AG09319 (cell line): ENCODE measurements at regions not wholly inside any gene's neighbourhood (a gene's known extent, or its start where the extent isn't known, plus 50 kb on each side); places are given as distances from the start of the nearest gene placed in this dataset.

Source experiments
- DNase-seq: peaks from one replicate; pipeline ENCODE4 v3.0.0-alpha.2; 2010; ENCODE audit warnings: low read depth; ENCODE audit errors: extremely low read depth
- TF ChIP-seq, protein P1 (sequence below): IDR thresholded peaks from 2 replicates; pipeline ENCODE4 v1.5.1; 2011; ENCODE audit warnings: low read depth, mild to moderate bottlenecking, inconsistent platforms, low read length, moderate library complexity

DNA sequence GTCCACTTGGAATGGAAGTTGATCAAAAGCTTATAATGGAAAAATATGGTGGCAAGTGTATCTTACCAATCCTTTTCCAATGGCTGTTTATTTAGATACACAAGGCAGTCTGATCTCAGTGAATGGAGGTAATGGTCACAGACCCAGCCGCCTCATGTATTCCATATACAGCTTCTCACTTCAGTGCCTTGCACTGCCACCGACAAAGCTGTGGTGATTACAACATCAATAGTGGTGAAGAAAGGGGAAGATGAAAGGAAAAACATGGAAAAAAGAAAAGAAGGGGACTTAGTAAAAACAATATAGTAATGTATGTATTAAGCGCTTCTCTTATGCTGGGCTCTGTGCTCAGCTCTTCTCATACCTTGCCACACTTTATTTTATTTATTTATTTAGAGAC, 297.3 kb upstream of the RASA1 start:
- DNase-seq = no peak
- TF ChIP-seq, protein P1, sequence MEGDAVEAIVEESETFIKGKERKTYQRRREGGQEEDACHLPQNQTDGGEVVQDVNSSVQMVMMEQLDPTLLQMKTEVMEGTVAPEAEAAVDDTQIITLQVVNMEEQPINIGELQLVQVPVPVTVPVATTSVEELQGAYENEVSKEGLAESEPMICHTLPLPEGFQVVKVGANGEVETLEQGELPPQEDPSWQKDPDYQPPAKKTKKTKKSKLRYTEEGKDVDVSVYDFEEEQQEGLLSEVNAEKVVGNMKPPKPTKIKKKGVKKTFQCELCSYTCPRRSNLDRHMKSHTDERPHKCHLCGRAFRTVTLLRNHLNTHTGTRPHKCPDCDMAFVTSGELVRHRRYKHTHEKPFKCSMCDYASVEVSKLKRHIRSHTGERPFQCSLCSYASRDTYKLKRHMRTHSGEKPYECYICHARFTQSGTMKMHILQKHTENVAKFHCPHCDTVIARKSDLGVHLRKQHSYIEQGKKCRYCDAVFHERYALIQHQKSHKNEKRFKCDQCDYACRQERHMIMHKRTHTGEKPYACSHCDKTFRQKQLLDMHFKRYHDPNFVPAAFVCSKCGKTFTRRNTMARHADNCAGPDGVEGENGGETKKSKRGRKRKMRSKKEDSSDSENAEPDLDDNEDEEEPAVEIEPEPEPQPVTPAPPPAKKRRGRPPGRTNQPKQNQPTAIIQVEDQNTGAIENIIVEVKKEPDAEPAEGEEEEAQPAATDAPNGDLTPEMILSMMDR = no peak

DNA sequence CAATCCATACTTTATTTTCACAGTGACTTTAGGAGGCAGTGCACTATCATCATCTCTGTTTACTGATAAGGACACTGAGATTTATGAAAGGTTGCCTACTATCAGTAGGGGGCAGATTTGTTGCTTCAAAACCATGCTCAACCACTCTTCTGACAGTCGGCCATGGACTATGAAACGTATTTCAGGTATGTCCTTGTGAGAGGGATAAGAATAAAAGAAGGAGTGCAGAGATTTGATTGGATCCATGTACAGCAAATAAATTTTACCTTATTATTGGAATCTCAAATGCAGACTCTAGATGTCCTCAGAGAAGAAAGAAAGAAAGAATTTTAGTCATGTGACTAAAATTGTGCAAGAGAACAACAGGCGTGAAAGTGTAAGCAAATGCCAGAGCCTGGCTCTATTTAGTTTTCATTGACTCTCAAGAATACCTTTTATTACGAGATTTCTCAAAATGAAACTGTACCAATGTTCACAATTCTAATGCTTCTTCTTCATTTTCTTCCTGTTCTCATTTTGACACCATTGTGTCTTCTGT, 296.6 kb upstream of the RASA1 start:
- DNase-seq = no peak
- TF ChIP-seq, protein P1 = peak; percentile 39

DNA sequence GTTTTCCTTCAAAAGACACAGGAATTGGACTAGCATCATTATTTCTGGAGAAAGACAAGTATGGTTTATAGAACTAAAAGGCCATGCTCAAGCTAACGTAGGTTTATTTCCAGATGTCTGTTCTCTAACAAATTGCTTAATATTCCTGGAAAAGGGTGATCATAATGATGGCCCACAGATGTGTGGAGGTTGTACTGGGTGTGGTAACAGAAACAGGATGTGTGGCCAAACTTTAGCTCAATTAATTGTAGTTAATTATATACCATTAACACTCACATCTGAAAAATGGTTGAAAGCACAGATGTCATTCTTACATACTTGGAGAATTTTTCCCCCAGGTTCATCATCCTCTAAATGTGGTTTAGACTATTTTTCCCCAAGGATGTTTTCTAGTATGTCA, 292.7 kb upstream of the RASA1 start:
- no peak for DNase-seq
- TF ChIP-seq, protein P1 = no peak

DNA sequence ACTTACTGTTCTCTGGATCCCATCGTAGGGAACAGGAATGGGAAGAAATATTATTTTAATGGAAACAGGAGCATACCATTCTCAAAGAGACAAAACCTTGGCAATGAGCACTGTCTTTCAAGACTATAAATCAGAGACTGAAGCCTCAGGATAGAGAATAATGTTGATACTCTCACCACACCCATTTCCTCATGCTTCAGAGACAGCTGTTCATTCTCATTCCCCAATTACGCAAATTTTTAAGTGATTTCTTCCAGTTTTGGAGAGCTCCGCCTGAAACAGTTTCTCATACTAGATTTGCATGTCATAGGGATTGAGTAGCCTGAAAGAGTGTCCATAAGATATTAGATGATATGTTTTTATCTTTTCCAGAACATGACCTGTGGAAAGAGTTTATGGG, 290.5 kb upstream of the RASA1 start:
- no peak for DNase-seq
- TF ChIP-seq, protein P1 = no peak

DNA sequence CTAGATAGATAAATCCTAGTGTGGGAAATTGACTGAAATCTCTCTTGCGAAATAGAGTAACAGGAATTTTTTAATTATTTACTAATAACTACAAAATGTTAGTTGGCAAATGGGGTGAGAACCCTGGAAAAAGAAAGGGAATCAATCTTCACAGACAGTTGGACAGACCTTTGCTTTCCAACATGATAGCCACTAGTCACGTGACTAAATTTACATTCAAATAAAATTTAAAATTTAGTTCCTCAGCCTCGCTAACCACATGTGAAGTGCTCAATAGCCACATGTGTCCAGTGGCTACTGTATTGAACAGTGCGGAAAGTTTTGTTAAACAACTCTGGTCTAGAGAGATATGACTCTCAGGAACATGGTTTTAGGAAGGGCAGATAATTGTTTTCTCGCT, 289.9 kb upstream of the RASA1 start:
- TF ChIP-seq, protein P1 = no peak
- no peak for DNase-seq

DNA sequence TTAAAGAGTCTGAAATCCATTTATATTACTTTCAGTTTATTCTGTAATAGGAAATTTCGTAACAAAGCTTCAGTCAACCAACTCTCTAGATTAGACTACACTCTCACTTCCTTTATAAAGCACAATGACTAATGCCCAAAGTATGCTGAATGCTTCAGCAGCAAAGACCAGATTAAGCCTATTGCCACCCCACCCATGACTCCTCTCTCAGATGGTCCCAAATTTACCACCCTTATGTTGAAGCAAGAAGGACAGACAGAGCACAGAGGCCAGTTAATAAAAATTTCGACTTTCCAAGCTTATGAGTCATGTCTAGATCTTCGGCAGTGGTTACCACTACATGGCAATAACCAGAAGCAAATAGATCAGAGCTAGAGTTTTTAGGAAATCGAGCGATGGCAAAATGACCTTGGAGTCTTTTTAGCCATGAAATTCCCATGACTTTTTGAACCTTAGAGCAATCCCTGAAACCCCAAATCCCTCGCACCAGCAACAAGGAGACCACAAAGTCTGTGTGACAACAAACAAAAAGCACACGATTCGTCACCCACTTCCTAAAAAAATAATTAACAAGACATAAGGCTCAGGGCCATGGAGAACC, 287.8 kb upstream of the RASA1 start:
- TF ChIP-seq, protein P1 = no peak
- DNase-seq = no peak

DNA sequence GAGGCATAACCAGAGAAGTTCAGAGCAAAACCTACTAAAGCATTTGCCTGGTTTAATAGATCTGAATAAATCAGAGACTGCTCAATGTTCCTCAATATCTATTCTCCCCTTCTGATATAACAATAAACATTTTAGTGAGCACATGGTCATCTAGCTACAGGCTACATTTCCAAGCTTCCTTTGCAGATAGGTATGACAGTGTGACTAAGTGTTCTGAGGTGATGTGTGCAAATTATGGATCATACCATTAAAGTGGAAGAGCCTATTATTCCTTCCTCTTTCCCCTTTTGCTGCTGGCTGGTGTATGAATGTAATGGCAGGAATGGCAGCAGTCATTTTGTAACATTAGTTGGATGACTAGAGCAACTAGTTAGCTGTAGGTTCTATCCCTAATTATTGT, 285.8 kb upstream of the RASA1 start:
- TF ChIP-seq, protein P1 = no peak
- no peak for DNase-seq
